GM12865 (cell line): ENCODE measurements at regions not wholly inside any gene's neighbourhood (a gene's known extent, or its start where the extent isn't known, plus 50 kb on each side); places are given as distances from the start of the nearest gene placed in this dataset.

Experiments used
- DNase-seq: peaks from one replicate; pipeline ENCODE4 v3.0.0; 2010; ENCODE audit warnings: low read depth
- H3K4me3 ChIP-seq: 2 replicates; pipeline ENCODE4 v1.5.1; 2011; ENCODE audit warnings: mild to moderate bottlenecking, low read depth, low read length, control low read depth
- TF ChIP-seq, protein P1 (sequence below): IDR thresholded peaks from 2 replicates; pipeline ENCODE4 v1.5.1; 2011; ENCODE audit warnings: low read length, control low read depth, low read depth, inconsistent platforms; ENCODE audit not compliant: insufficient read depth; ENCODE audit errors: missing control alignments

DNA sequence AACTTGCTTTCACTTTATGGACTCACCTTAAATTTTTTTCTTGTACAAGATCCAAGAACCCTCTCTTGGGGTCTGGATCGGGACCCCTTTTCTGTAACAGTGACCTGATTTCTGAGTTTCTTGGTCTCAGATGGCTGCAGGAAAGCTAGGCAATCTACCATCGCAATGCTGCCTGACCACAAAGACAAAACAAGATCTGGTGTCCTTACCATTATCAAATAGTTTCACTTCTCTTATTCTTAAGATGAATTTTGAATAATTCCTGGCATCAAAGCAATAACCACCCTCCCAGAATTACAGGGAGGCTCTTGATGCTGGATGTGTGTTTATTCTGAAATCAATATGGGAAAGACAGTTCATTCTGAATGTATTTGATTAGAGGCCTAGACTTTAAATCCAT is 77.4 kb upstream of the FRMD4A start:
- TF ChIP-seq, protein P1, sequence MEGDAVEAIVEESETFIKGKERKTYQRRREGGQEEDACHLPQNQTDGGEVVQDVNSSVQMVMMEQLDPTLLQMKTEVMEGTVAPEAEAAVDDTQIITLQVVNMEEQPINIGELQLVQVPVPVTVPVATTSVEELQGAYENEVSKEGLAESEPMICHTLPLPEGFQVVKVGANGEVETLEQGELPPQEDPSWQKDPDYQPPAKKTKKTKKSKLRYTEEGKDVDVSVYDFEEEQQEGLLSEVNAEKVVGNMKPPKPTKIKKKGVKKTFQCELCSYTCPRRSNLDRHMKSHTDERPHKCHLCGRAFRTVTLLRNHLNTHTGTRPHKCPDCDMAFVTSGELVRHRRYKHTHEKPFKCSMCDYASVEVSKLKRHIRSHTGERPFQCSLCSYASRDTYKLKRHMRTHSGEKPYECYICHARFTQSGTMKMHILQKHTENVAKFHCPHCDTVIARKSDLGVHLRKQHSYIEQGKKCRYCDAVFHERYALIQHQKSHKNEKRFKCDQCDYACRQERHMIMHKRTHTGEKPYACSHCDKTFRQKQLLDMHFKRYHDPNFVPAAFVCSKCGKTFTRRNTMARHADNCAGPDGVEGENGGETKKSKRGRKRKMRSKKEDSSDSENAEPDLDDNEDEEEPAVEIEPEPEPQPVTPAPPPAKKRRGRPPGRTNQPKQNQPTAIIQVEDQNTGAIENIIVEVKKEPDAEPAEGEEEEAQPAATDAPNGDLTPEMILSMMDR = no peak
- DNase-seq = no peak
- H3K4me3 ChIP-seq = no peak overlapping the region

DNA sequence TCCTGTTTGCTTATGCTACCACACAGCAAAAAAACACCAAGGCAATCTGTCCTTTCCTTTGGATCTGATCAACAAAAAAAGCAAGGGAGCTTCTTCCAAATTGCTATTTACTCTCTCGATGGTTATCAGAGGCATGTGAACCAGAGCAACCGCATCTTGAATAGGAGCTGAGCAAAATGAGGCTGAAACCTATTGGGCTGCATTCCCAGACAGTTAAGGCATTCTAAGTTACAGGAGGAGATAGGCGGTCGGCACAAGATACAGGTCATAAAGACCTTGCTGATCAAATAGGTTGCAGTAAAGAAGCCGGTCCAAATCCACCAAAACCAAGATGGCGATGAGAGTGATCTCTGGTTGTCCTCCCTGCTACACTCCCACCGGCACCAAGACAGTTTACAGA is 76.8 kb upstream of the FRMD4A start:
- H3K4me3 ChIP-seq = no peak overlapping the region
- TF ChIP-seq, protein P1 = no peak
- no peak for DNase-seq

DNA sequence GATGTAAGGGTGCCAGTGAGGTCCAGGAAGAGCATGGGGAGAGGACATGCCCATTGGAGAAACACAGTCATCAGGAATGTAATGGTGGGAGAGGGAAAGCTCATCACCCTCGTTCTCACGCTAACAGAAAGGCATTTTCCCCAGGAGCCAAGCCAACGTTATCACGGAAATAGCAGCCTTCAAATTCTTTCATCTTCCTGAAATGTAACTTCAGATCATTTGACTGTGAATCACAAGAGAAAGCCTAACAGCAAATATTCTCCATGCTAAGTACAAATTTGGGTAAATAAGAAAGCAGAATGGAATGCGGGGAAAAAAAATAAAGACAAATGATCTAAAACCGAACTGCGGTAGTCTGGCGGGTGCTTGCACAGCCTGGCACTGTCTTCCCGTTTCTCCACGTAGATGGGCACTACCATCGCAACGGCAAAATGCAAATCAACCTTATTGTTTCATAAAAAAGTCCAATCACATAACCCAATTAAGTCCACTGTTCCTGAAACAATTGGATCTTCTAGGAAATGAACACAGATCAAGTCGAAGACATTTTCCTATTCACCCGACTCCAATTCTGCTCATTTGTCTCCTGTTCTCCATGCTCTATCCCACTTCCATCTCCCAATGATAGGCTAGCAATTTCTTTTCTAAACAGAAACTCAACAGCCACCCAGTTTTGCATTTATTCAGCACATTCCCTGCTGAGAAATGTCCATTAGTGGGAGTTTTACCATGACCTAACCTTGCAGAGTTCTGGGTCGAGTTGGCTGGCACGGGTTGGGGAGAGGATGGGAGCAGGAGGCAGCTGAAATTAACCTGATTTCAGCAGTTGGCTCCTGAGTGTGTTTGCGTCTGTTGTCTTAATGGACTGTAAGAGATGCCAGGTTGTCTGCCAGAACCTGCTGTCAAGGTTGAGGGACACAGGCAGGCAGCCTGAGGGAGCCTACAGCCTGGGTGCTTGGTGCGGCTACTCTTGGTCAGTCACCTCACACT is 74.6 kb upstream of the FRMD4A start:
- no peak for DNase-seq
- H3K4me3 ChIP-seq = no peak overlapping the region

DNA sequence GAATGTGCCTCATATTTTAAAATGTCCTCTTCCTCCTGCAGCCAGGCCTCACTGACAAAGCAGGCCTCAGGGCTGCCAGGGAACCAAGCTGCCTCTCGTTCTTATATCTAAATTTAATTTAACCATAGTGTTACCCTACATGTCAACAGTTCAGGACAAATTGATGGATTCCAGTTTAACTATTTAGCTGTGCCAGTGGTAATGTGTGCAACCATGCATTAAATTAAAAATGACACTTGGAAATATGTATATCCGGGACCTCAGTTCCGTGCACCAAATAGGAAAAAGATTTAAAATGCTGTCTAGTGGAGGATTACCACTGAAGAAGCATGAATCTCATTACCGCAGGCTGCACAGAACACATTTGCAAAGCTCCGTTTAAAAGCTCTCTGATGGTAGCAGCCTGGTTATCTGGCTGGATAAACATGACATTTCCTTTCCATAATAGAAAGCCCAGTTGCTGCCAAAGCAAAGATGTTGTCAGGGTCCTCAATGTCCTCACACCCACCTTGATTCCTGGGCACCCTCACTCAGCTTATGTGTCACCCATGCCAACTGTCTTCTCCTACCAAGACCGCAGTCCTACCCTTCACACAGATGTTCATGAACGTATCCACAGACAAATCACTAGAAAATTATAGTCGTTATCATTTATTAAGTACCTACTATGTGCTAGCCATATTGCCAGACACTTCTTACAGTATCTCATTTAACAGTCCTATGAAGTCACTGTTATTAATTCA is 73.3 kb upstream of the FRMD4A start:
- TF ChIP-seq, protein P1 = no peak
- no peak overlapping the region for H3K4me3 ChIP-seq
- no peak for DNase-seq

More for the DNA sequence above, 74.6 kb upstream of the FRMD4A start:
- TF ChIP-seq, protein P1 = no peak

DNA sequence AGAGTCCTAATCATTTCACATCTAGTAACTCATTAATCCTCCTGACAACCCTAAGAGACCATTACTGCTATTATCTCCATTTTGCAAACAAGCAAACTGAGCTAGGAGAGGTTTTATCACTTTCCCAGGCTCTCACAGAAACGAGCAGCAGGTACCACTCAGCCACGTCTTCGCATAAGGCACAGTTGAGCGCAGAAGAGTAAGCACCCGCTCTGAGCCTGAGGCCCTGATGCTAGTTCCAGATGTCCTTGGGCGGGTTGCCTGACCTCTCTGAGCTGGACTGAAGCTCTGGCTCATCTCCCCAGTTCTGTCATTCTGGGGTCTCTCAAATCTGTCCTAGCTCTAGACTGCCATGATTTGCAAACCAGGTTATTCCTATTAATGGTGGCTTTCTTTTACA is 72.6 kb upstream of the FRMD4A start:
- TF ChIP-seq, protein P1 = no peak
- DNase-seq = no peak
- no peak overlapping the region for H3K4me3 ChIP-seq

DNA sequence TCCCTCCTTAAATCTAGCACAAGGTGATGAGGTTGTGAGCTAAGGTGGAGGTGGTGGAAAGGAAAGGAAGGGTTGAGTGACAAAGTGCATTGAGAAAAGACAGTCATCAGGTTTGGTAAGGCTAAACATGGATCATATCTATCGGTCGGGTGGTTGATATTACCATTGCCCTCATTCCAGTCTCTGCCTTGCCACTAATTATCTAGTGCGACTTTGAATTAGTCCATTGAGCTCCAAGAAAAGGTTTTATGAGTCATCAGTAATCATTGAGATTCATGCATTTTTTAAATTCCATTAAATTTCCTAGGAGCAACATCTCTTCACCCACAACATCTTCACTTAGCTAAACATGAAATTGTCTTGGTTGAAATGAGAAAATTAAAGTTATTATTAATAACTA is 68.9 kb upstream of the FRMD4A start:
- TF ChIP-seq, protein P1 = no peak
- no peak for DNase-seq
- no peak overlapping the region for H3K4me3 ChIP-seq
